Peyer's patch (tissue), 4 donors: ENCODE measurements at regions not wholly inside any gene's neighbourhood (a gene's known extent, or its start where the extent isn't known, plus 50 kb on each side); places are given as distances from the start of the nearest gene placed in this dataset.

Source experiments
- POLR2A ChIP-seq, 2 donors: fragments of 450-650 bp; IDR thresholded peaks; one replicate each; pipeline ENCODE4 v1.5.1; 2017; ENCODE audit warnings: antibody characterized with exemption in 2 of 2, mild to moderate bottlenecking in 2 of 2, moderate library complexity in 2 of 2
- TF ChIP-seq, protein P1 (sequence below), 6 experiments: fragments of 450-650 bp in 4 of 6; fragments of 200-600 bp in 2 of 6; sonication (generic) in 1 of 6; IDR thresholded peaks; one replicate each; pipeline ENCODE4 v1.5.1; 2017 to 2019; ENCODE audit warnings: antibody characterized with exemption in 6 of 6, mild to moderate bottlenecking in 3 of 6, moderate library complexity in 1 of 6

DNA sequence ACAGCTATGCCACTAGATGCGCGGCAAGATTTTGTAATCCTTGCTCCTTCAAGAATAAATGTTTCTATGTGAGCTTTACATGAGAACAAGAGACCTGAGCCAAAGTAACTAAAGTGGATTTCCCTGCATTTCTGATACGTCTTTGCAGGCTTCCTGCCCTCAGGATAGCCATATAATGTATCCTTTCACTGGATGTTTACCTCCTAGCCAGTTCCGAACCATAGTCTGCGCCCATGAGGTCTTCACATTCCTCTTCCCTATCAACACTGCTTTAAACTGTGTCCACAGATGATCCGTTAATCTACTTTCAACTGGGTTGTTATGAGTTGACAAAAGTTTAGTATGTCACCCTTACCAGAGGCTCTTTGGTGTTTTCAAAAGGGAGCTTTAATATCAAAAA, 1889.1 kb upstream of the AGA start:
- TF ChIP-seq, protein P1, sequence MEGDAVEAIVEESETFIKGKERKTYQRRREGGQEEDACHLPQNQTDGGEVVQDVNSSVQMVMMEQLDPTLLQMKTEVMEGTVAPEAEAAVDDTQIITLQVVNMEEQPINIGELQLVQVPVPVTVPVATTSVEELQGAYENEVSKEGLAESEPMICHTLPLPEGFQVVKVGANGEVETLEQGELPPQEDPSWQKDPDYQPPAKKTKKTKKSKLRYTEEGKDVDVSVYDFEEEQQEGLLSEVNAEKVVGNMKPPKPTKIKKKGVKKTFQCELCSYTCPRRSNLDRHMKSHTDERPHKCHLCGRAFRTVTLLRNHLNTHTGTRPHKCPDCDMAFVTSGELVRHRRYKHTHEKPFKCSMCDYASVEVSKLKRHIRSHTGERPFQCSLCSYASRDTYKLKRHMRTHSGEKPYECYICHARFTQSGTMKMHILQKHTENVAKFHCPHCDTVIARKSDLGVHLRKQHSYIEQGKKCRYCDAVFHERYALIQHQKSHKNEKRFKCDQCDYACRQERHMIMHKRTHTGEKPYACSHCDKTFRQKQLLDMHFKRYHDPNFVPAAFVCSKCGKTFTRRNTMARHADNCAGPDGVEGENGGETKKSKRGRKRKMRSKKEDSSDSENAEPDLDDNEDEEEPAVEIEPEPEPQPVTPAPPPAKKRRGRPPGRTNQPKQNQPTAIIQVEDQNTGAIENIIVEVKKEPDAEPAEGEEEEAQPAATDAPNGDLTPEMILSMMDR (IDR thresholded peaks at IDR 0.05), result no peak
- TF ChIP-seq POLR2A (IDR thresholded peaks at IDR 0.05), result no peak
